LNCaP clone FGC (cell line): ENCODE measurements at regions not wholly inside any gene's neighbourhood (a gene's known extent, or its start where the extent isn't known, plus 50 kb on each side); places are given as distances from the start of the nearest gene placed in this dataset.

Source experiments
- DNase-seq: peaks from one replicate; pipeline ENCODE4 v3.0.0-alpha.2; 2011; ENCODE audit warnings: low read depth
- H3K4me3 ChIP-seq: 2 replicates; pipeline ENCODE4 v1.5.1; 2011; ENCODE audit warnings: mild to moderate bottlenecking, low read depth, low read length, control low read depth
- TF ChIP-seq, protein P1 (sequence below): IDR thresholded peaks from 2 replicates; pipeline ENCODE4 v1.5.1; 2012; ENCODE audit warnings: mild to moderate bottlenecking; ENCODE audit not compliant: control insufficient read depth, insufficient read depth; ENCODE audit errors: extremely low read depth

- no peak for DNase-seq
- H3K4me3 ChIP-seq, result no peak overlapping the region
- TF ChIP-seq, protein P1, sequence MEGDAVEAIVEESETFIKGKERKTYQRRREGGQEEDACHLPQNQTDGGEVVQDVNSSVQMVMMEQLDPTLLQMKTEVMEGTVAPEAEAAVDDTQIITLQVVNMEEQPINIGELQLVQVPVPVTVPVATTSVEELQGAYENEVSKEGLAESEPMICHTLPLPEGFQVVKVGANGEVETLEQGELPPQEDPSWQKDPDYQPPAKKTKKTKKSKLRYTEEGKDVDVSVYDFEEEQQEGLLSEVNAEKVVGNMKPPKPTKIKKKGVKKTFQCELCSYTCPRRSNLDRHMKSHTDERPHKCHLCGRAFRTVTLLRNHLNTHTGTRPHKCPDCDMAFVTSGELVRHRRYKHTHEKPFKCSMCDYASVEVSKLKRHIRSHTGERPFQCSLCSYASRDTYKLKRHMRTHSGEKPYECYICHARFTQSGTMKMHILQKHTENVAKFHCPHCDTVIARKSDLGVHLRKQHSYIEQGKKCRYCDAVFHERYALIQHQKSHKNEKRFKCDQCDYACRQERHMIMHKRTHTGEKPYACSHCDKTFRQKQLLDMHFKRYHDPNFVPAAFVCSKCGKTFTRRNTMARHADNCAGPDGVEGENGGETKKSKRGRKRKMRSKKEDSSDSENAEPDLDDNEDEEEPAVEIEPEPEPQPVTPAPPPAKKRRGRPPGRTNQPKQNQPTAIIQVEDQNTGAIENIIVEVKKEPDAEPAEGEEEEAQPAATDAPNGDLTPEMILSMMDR, result no peak
Measured at GRCh38 chr2:217459680-217460405, 543.0 kb downstream of the TNS1 start.

- TF ChIP-seq, protein P1, result no peak
- no peak for DNase-seq
Measured at GRCh38 chr2:217459016-217459415, 543.8 kb downstream of the TNS1 start.

DNA sequence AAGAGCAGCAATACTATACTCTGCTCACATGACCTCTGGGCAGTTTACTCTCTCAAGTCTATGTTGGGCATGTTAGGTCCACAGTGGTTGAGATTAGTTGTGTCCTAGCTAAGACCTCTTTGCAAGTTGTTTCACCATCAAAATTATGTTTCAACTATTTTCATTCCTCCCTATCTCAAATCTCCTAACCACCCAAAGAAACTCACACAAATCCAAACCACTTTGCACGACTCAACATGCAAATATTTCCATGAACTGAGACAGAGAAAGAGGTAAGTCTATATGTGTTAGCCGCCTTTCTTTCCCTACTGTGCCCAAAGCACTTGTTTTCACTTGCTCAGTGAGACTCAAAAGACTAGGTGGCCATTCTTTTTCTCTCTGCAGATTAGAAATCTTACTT is 546.8 kb downstream of the TNS1 start:
- DNase-seq, result no peak
- no peak overlapping the region for H3K4me3 ChIP-seq
- TF ChIP-seq, protein P1, result no peak

More at GRCh38 chr2:217459016-217459415, 543.8 kb downstream of the TNS1 start:
- H3K4me3 ChIP-seq, result no peak overlapping the region

DNA sequence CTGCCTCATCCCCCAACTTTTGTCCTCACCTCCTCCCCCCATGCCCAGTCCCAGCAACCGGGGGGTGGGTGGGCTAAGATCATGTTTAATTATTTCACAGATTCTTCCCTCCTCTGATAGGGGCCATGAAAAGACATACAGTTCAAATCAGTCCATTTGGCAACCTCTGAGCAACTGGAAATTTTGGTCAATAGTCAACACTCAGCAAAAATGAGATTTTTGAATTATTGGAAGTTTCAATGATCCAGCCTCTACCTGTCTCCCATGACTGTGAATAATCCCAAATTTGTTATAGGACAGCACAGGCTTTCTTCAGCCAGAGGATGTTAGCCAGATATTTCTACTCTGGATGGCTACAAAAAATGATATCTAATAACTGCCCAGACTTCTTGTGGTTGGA is 549.9 kb downstream of the TNS1 start:
- DNase-seq, result no peak
- TF ChIP-seq, protein P1, result no peak
- no peak overlapping the region for H3K4me3 ChIP-seq

DNA sequence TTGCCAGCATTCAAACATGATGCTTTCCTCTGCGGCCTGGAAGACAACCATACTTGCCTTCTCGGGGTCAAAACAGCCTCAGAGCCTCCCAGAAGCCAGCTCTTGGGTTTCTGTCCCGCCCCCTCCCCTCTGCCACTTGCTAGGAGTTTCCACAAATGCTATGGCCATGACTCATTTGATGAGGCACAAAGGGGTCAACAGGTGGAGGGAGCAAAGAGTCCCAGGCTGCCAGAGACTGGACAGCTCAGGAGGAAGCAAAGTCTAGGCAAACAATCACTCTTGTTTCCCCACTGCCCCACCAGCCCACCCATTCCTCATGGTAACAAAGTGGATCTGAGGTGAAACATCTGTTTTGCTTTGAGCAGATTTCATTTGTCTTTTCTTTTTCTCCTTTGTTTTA is 551.1 kb downstream of the TNS1 start:
- DNase-seq, result no peak
- no peak overlapping the region for H3K4me3 ChIP-seq
- TF ChIP-seq, protein P1, result no peak

GRCh38 chr2:217449444-217449843 is 553.4 kb downstream of the TNS1 start:
- DNase-seq, result no peak
- no peak overlapping the region for H3K4me3 ChIP-seq
- TF ChIP-seq, protein P1, result no peak

DNA sequence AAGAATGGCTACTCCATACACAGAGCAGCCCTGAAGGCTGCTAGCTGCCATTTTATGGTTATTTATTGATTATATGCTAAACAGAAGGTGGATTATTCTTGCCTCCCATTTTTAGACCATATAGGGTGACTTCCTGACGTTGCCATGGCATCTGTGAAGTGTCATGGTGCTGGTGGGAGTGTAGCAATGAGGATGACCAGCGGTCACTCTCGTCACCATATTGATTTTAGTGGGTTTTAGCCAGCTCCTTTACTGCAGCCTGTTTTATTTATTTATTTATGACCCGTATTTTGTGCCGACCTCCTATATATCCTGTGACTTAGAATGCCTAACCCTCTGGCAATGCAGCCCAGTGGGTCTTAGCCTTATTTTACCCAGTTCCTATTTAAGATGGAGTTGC is 553.9 kb downstream of the TNS1 start:
- TF ChIP-seq, protein P1, result no peak
- no peak for DNase-seq
- H3K4me3 ChIP-seq, result no peak overlapping the region
